B cell (primary cell): ENCODE measurements at regions not wholly inside any gene's neighbourhood (a gene's known extent, or its start where the extent isn't known, plus 50 kb on each side); places are given as distances from the start of the nearest gene placed in this dataset.

ENCODE experiments used
- ATAC-seq: fragments of 200-7000 bp; cut with Tn5 transposase; one replicate; pipeline ENCODE4 v1.10.0; 2021; ENCODE audit warnings: low read depth, mild to moderate bottlenecking, moderate number of reproducible peaks, moderate library complexity
- CTCF ChIA-PET: fragments of 350-600 bp; sonication (Branson Sonifier 250); formaldehyde crosslinking; loops from one replicate; lab custom pipeline; 2021; ENCODE audit warnings: antibody characterized with exemption, inconsistent platforms; lab: Charles Lee
- POLR2A ChIA-PET: fragments of 350-600 bp; sonication (Branson Sonifier 250); formaldehyde crosslinking; loops from one replicate; lab custom pipeline; 2021; ENCODE audit warnings: antibody characterized with exemption; lab: Charles Lee
- DNase-seq: peaks from one replicate; pipeline ENCODE4 v3.0.0; 2013
- H2AFZ ChIP-seq: 2 replicates; pipeline ENCODE4 v1.6.1; 2012; ENCODE audit warnings: mild to moderate bottlenecking, low read depth, low read length; ENCODE audit not compliant: insufficient read depth, poor library complexity, severe bottlenecking
- H3K27ac ChIP-seq, 2 donors: 1 replicate in 1 of 2; 2 replicates in 1 of 2; pipeline ENCODE4 v1.5.1; 2012 to 2013; ENCODE audit warnings: low read length in 2 of 2, mild to moderate bottlenecking in 2 of 2, moderate library complexity in 1 of 2
- H3K27me3 ChIP-seq, 4 experiments: fragments of 200-600 bp in 1 of 4; sonication (generic) in 1 of 4; replicated peaks in 1 of 4; 1 replicate in 2 of 4; 2 replicates in 2 of 4; pipeline versions ENCODE4 v1.6.1 to v1.7.0; 2013 to 2016; ENCODE audit warnings: low read length in 3 of 4, mild to moderate bottlenecking in 2 of 4, mixed read lengths in 1 of 4, moderate library complexity in 1 of 4; ENCODE audit not compliant: insufficient read depth in 4 of 4, control insufficient read depth in 3 of 4; ENCODE audit errors: control extremely low read depth in 1 of 4
- H3K36me3 ChIP-seq, 2 experiments: replicated peaks in 1 of 2; 1 replicate in 1 of 2; 2 replicates in 1 of 2; pipeline versions ENCODE4 v1.6.1 to v1.7.1; 2013; ENCODE audit warnings: low read length in 1 of 2; ENCODE audit not compliant: insufficient read depth in 2 of 2, control insufficient read depth in 1 of 2; ENCODE audit errors: control extremely low read depth in 1 of 2, extremely low read depth in 1 of 2
- H3K4me1 ChIP-seq, 2 donors: fragments of 200-600 bp in 1 of 2; sonication (generic) in 1 of 2; 1 replicate in 1 of 2; 2 replicates in 1 of 2; pipeline versions ENCODE4 v1.5.1 to v1.6.1; 2013 to 2017; ENCODE audit warnings: low read length in 2 of 2; ENCODE audit not compliant: control insufficient read depth in 2 of 2, insufficient read depth in 2 of 2
- H3K4me2 ChIP-seq: replicated peaks from 2 replicates; pipeline ENCODE3; 2012; ENCODE audit warnings: mild to moderate bottlenecking, low read depth, low read length; ENCODE audit not compliant: poor library complexity, severe bottlenecking
- H3K4me3 ChIP-seq, 5 experiments: fragments of 200-600 bp in 1 of 5; sonication (generic) in 1 of 5; 1 replicate in 3 of 5; 2 replicates in 2 of 5; pipeline versions ENCODE4 v1.5.1 to v1.7.0; 2011 to 2016; ENCODE audit warnings: low read length in 4 of 5, mild to moderate bottlenecking in 4 of 5, low read depth in 2 of 5, control low read depth in 1 of 5, moderate library complexity in 1 of 5; ENCODE audit not compliant: insufficient read depth in 1 of 5; ENCODE audit errors: control extremely low read depth in 1 of 5, extremely low read depth in 1 of 5
- H3K79me2 ChIP-seq: fragments of 200-600 bp; sonication (generic); one replicate; pipeline ENCODE4 v1.6.0; 2016; ENCODE audit warnings: low read length; ENCODE audit not compliant: control insufficient read depth, insufficient read depth
- H3K9ac ChIP-seq: fragments of 200-600 bp; sonication (generic); 2 replicates; pipeline ENCODE4 v1.6.1; 2017; ENCODE audit warnings: mild to moderate bottlenecking, low read length, moderate library complexity
- H3K9me3 ChIP-seq, 3 donors: one replicate each; pipeline versions ENCODE4 v1.6.1 to v1.7.1; 2013; ENCODE audit warnings: low read length in 2 of 3; ENCODE audit not compliant: control insufficient read depth in 2 of 3, insufficient read depth in 1 of 3; ENCODE audit errors: control extremely low read depth in 1 of 3
- H4K20me1 ChIP-seq: 2 replicates; pipeline ENCODE4 v1.6.0; 2012; ENCODE audit warnings: mild to moderate bottlenecking, low read length; ENCODE audit not compliant: insufficient read depth, control insufficient read depth, poor library complexity, severe bottlenecking
- H3K27ac Mint-ChIP-seq: one replicate; pipeline ENCODE4 v1.8.0; 2021; ENCODE audit warnings: mixed read lengths
- H3K27me3 Mint-ChIP-seq: one replicate; pipeline ENCODE4 v1.8.0; 2021; ENCODE audit warnings: mixed read lengths
- H3K4me1 Mint-ChIP-seq: one replicate; pipeline ENCODE4 v1.8.0; 2021; ENCODE audit warnings: mixed read lengths
- H3K4me3 Mint-ChIP-seq: one replicate; pipeline ENCODE4 v1.8.0; 2021; ENCODE audit warnings: mixed read lengths
- H3K9me3 Mint-ChIP-seq: one replicate; pipeline ENCODE4 v1.8.0; 2022; ENCODE audit warnings: mixed read lengths; ENCODE audit not compliant: insufficient read depth
- EZH2 ChIP-seq: IDR thresholded peaks from 2 replicates; pipeline ENCODE4 v1.6.1; 2012; ENCODE audit warnings: borderline replicate concordance, low read depth, mild to moderate bottlenecking, moderate library complexity, low read length; ENCODE audit not compliant: insufficient read depth, poor library complexity, severe bottlenecking
- WGBS: methylation state at CpG from one replicate; pipeline ENCODE4 v1.1.5; 2013; ENCODE audit warnings: missing lambda C conversion rate; ENCODE audit not compliant: insufficient coverage; 5-methylcytosine and 5-hydroxymethylcytosine counted together
- intact Hi-C: fragments of 100-400 bp; cut with micrococcal nuclease; formaldehyde crosslinking; loops from one replicate; pipeline ENCODE4 v1.10.0; 2022
- TF ChIP-seq, protein P1 (sequence below): fragments of 200-600 bp; IDR thresholded peaks from one replicate; pipeline ENCODE4 v1.8.0; 2022; ENCODE audit warnings: antibody characterized with exemption, mild to moderate bottlenecking

DNA sequence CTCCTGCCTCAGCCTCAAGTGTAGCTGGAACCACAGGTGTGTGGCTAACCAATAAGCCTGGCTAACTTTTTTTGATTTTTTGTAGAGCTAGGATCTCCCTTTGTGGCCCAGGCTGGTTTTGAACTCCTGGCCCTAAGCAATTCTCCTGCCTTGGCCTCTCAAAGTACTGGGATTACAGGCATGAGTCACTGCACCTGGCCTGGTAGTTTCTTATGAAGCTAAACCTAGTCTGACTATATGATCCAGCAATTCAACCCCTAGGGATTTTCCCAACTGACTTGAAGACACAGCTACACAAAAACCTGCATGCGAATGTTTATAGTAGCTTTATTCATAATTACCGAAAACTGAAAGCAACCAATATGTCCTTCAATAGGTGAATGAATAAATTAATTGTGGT lies 176.2 kb upstream of the IRX3 start:
- Histone ChIP-seq H3K4me1 (no peaks in the 10 kb centered on the region), H3K4me3 (no peak overlapping the region), H3K27me3 (no peaks in the 10 kb centered on the region), H3K27ac (no peak overlapping the region), H3K79me2 (no peaks in the 10 kb centered on the region), H3K9me3 (no peaks in the 10 kb centered on the region), H4K20me1 (no peaks in the 10 kb centered on the region), H3K9ac (no peak overlapping the region), H2AFZ (no peak overlapping the region), H3K36me3 (no peaks in the 10 kb centered on the region), H3K4me2 (no peak overlapping the region)
- intact Hi-C loops = no loop called here
- POLR2A ChIA-PET = no interaction called here
- no peak overlapping the region for H3K4me3 Mint-ChIP-seq
- DNase-seq (no peak), ATAC-seq (no peak)
- no peaks in the 10 kb centered on the region for H3K4me1 Mint-ChIP-seq
- no peak overlapping the region for H3K27ac Mint-ChIP-seq
- H3K9me3 Mint-ChIP-seq = peaks cover 9% of the 10 kb centered on the region
- no CpG with 5 or more reads among the region's 2 CpGs for WGBS
- peaks cover 6% of the 10 kb centered on the region for H3K27me3 Mint-ChIP-seq
- CTCF ChIA-PET = no interaction called here
- no peak for TF ChIP-seq EZH2
- TF ChIP-seq, protein P1, sequence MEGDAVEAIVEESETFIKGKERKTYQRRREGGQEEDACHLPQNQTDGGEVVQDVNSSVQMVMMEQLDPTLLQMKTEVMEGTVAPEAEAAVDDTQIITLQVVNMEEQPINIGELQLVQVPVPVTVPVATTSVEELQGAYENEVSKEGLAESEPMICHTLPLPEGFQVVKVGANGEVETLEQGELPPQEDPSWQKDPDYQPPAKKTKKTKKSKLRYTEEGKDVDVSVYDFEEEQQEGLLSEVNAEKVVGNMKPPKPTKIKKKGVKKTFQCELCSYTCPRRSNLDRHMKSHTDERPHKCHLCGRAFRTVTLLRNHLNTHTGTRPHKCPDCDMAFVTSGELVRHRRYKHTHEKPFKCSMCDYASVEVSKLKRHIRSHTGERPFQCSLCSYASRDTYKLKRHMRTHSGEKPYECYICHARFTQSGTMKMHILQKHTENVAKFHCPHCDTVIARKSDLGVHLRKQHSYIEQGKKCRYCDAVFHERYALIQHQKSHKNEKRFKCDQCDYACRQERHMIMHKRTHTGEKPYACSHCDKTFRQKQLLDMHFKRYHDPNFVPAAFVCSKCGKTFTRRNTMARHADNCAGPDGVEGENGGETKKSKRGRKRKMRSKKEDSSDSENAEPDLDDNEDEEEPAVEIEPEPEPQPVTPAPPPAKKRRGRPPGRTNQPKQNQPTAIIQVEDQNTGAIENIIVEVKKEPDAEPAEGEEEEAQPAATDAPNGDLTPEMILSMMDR = no peak

DNA sequence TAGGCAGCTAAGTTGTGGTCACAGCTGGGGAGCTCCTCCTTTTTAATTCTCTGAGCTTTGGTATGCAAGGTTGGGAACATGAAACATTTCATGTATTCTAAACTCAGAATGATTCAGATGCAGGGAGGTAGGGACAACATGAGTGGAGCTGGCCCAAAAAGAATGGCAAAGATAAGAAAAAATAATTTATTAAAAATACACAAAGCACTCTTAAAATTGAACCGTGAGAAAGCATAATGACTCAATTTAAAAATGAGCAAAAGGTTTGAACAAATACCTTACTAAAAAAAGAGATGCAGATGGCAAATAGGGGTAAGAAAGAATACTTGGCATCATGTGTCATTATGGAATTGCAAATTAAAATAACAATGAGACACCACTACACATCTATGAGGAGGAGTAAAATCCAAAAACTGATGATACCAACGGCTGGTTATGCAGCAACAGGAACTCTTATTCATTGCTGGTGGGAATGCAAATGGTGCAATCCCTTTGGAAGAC lies 175.6 kb upstream of the IRX3 start:
- Histone ChIP-seq H3K36me3 (no peaks in the 10 kb centered on the region), H3K9ac (no peak overlapping the region), H3K27me3 (no peaks in the 10 kb centered on the region), H2AFZ (no peak overlapping the region), H3K9me3 (no peaks in the 10 kb centered on the region), H3K79me2 (no peaks in the 10 kb centered on the region), H3K4me3 (no peak overlapping the region), H3K27ac (no peak overlapping the region), H3K4me1 (no peaks in the 10 kb centered on the region), H3K4me2 (no peak overlapping the region), H4K20me1 (no peaks in the 10 kb centered on the region)
- TF ChIP-seq, protein P1 = no peak
- TF ChIP-seq EZH2 = no peak
- H3K9me3 Mint-ChIP-seq = peaks cover 9% of the 10 kb centered on the region
- no peak overlapping the region for H3K27ac Mint-ChIP-seq
- no peak for ATAC-seq
- no CpG with 5 or more reads among the region's 2 CpGs for WGBS
- no peaks in the 10 kb centered on the region for H3K4me1 Mint-ChIP-seq
- intact Hi-C loops = no loop called here
- DNase-seq = no peak
- peaks cover 6% of the 10 kb centered on the region for H3K27me3 Mint-ChIP-seq
- POLR2A ChIA-PET = no interaction called here
- CTCF ChIA-PET = no interaction called here
- H3K4me3 Mint-ChIP-seq = no peak overlapping the region
